Bronchial epithelial cell (primary cell): ENCODE measurements at regions not wholly inside any gene's neighbourhood (a gene's known extent, or its start where the extent isn't known, plus 50 kb on each side); places are given as distances from the start of the nearest gene placed in this dataset.

Experiments used
- DNase-seq: peaks from one replicate; pipeline ENCODE4 v3.0.0-alpha.2; 2010; ENCODE audit warnings: low read depth
- FAIRE-seq: peaks from 2 replicates; lab custom pipeline; 2011; peaks lifted over from hg19 to GRCh38; lab: Jason Lieb, UNC
- H3K27me3 ChIP-seq: 2 replicates; pipeline ENCODE4 v1.5.1; 2011; ENCODE audit warnings: low read length; ENCODE audit not compliant: control insufficient read depth, insufficient read depth
- H3K36me3 ChIP-seq: 2 replicates; pipeline ENCODE4 v1.5.1; 2011; ENCODE audit warnings: low read length; ENCODE audit not compliant: control insufficient read depth, insufficient read depth
- H3K4me3 ChIP-seq: 2 replicates; pipeline ENCODE4 v1.5.1; 2011; ENCODE audit warnings: mild to moderate bottlenecking, low read depth, low read length, control low read depth
- CTCF ChIP-seq: IDR thresholded peaks from 2 replicates; pipeline ENCODE4 v1.5.1; 2011; ENCODE audit warnings: mild to moderate bottlenecking, moderate library complexity, low read length, control low read depth, inconsistent platforms; ENCODE audit not compliant: insufficient read depth, severe bottlenecking

DNA sequence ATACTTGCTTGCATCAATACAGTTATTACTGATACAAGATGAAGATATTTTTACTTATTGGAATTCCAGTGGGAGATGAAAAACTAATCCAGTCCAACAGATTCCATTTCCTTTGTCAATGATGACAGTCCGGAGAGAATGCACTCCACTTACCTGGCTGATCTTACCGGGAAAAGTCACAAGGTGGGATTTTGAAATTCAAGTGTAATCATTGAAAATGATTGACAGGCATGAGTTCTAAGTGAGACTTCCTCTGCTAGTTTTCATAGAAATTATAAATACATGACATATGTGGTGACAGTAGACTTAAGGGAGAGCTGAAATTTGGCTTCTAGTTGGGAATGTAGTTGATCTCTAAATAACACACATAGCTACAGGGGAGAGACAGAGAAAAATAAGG, 859.9 kb downstream of the FAT4 start:
- no peaks in the 10 kb centered on the region for H3K36me3 ChIP-seq
- FAIRE-seq (no peak), DNase-seq (no peak)
- TF ChIP-seq CTCF: no peak
- no peaks in the 10 kb centered on the region for H3K27me3 ChIP-seq
- H3K4me3 ChIP-seq: no peak overlapping the region

- no peaks in the 10 kb centered on the region for H3K36me3 ChIP-seq
- H3K27me3 ChIP-seq: no peaks in the 10 kb centered on the region
- no peak for FAIRE-seq
- DNase-seq: no peak
- no peak overlapping the region for H3K4me3 ChIP-seq
- no peak for TF ChIP-seq CTCF
Observed at GRCh38 chr4:126180642-126181041, 865.9 kb downstream of the FAT4 start.

- Histone ChIP-seq H3K36me3 (no peaks in the 10 kb centered on the region), H3K27me3 (no peaks in the 10 kb centered on the region), H3K4me3 (no peak overlapping the region)
- no peak for TF ChIP-seq CTCF
- FAIRE-seq (no peak), DNase-seq (no peak)
Observed at GRCh38 chr4:126182336-126182735, 867.6 kb downstream of the FAT4 start.

DNA sequence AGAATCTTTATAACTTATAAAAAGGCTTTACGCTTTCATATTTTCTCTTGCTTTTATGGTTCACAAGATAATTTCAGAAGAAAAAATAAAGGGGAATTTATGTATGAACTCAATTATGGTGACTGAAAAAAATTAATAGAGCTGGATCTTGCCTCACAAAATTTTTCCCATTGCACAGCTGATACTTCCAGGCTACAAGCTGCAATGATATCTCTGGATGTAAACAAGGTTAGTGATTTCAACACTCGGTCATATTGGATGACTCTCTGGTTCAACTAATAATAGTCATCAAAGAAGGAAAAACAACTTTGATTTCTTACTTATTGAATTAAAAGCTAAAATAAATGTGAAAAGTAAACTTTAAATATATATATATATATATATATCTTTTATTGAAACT, 868.0 kb downstream of the FAT4 start:
- DNase-seq: no peak
- Histone ChIP-seq H3K4me3 (no peak overlapping the region), H3K36me3 (no peaks in the 10 kb centered on the region), H3K27me3 (no peaks in the 10 kb centered on the region)
- TF ChIP-seq CTCF: no peak
- no peak for FAIRE-seq

- no peaks in the 10 kb centered on the region for H3K36me3 ChIP-seq
- TF ChIP-seq CTCF: no peak
- H3K27me3 ChIP-seq: no peaks in the 10 kb centered on the region
- no peak for FAIRE-seq
- H3K4me3 ChIP-seq: no peak overlapping the region
- DNase-seq: no peak
Observed at GRCh38 chr4:126183206-126183605, 868.5 kb downstream of the FAT4 start.

GRCh38 chr4:126191536-126191935, 876.8 kb downstream of the FAT4 start:
- no peak overlapping the region for H3K4me3 ChIP-seq
- H3K27me3 ChIP-seq: no peaks in the 10 kb centered on the region
- no peaks in the 10 kb centered on the region for H3K36me3 ChIP-seq
- FAIRE-seq (no peak), DNase-seq (peak; percentile 51)
- TF ChIP-seq CTCF: no peak
